GM12892 (cell line): ENCODE measurements at regions not wholly inside any gene's neighbourhood (a gene's known extent, or its start where the extent isn't known, plus 50 kb on each side); places are given as distances from the start of the nearest gene placed in this dataset.

Experiments used
- POLR2A ChIP-seq: IDR thresholded peaks from 2 replicates; pipeline ENCODE4 v1.6.1; 2011; ENCODE audit warnings: low read depth, low read length, control low read depth
- POLR2AphosphoS5 ChIP-seq: IDR thresholded peaks from 2 replicates; pipeline ENCODE4 v1.6.1; 2011; ENCODE audit warnings: low read depth, low read length, control low read depth
- TAF1 ChIP-seq: IDR thresholded peaks from 2 replicates; pipeline ENCODE4 v1.6.1; 2011; ENCODE audit warnings: low read depth, mild to moderate bottlenecking, control low read depth, low read length, borderline replicate concordance

- no peak for TF ChIP-seq POLR2A
- no peak for TF ChIP-seq POLR2AphosphoS5
- TF ChIP-seq TAF1 = no peak
Observed at GRCh38 chr6:87897013-87897412, 150.6 kb upstream of the SPACA1 start.
